ENCODE measurements at regions not wholly inside any gene's neighbourhood (a gene's known extent, or its start where the extent isn't known, plus 50 kb on each side); places are given as distances from the start of the nearest gene placed in this dataset.

- H3K4me2 ChIP-seq (ENCODE audit: insufficient read depth, low read length, poor library complexity, severe bottlenecking) = no peak overlapping the region
- no peak overlapping the region for H3K4me3 ChIP-seq (ENCODE audit: low read length in 2 of 2)
- H2BK15ac ChIP-seq (ENCODE audit: low read length) = no peak overlapping the region
- no peaks in the 10 kb centered on the region for H3K27me3 ChIP-seq (ENCODE audit: control insufficient read depth in 3 of 3, insufficient read depth in 3 of 3, low read depth in 1 of 3, low read length in 3 of 3)
- DNase-seq (ENCODE audit: low spot score) = no peak
- no peak overlapping the region for H2BK5ac ChIP-seq (ENCODE audit: low read length)
- H3K4ac ChIP-seq (ENCODE audit: low read length) = no peak overlapping the region
- H3K23ac ChIP-seq (ENCODE audit: low read depth, low read length, poor library complexity) = no peak overlapping the region
- H3K18ac ChIP-seq (ENCODE audit: low read length) = no peak overlapping the region
- H3K9me3 ChIP-seq (replicated peaks in 1 of 2; ENCODE audit: control insufficient read depth in 2 of 2, insufficient read depth in 1 of 2, low read depth in 1 of 2, low read length in 2 of 2) = no peaks in the 10 kb centered on the region
- H3K9ac ChIP-seq (ENCODE audit: low read depth, low read length, poor library complexity) = no peak overlapping the region
- no peak overlapping the region for H4K8ac ChIP-seq (ENCODE audit: low read depth, low read length)
- H3K36me3 ChIP-seq (replicated peaks in 1 of 2; ENCODE audit: control insufficient read depth in 2 of 2, insufficient read depth in 2 of 2, low read length in 2 of 2) = no peaks in the 10 kb centered on the region
- whole genome bisulfite sequencing, 2 donors (ENCODE audit: extremely low coverage in 2 of 2, insufficient read length in 2 of 2, insufficient replicate concordance in 1 of 2) = no CpG with 5 or more reads among the region's 3 CpGs
- H3K14ac ChIP-seq (ENCODE audit: low read length) = no peak overlapping the region
- no peak overlapping the region for H2AK5ac ChIP-seq (ENCODE audit: low read depth, low read length)
- H2AFZ ChIP-seq (ENCODE audit: low read length) = no peak overlapping the region
- H3K79me1 ChIP-seq (ENCODE audit: low read depth, low read length) = no peaks in the 10 kb centered on the region
- no peaks in the 10 kb centered on the region for H3K4me1 ChIP-seq (ENCODE audit: control insufficient read depth in 2 of 2, insufficient read depth in 1 of 2, low read depth in 1 of 2, low read length in 2 of 2)
- no peak overlapping the region for H2BK120ac ChIP-seq (ENCODE audit: low read depth, low read length)
- no peak overlapping the region for H3K27ac ChIP-seq (replicated peaks; ENCODE audit: low read length)
- no peak overlapping the region for H4K91ac ChIP-seq (ENCODE audit: low read depth, low read length, poor library complexity)
- H2BK12ac ChIP-seq (ENCODE audit: low read length) = no peak overlapping the region
Observed at GRCh38 chr9:26510137-26510536, 382.5 kb downstream of the CAAP1 start.

- no peak overlapping the region for H2AK5ac ChIP-seq (ENCODE audit: low read depth, low read length)
- no peak overlapping the region for H2BK15ac ChIP-seq (ENCODE audit: low read length)
- H3K18ac ChIP-seq (ENCODE audit: low read length) = no peak overlapping the region
- H3K9me3 ChIP-seq (replicated peaks in 1 of 2; ENCODE audit: control insufficient read depth in 2 of 2, insufficient read depth in 1 of 2, low read depth in 1 of 2, low read length in 2 of 2) = no peaks in the 10 kb centered on the region
- H3K23ac ChIP-seq (ENCODE audit: low read depth, low read length, poor library complexity) = no peak overlapping the region
- no peak overlapping the region for H3K14ac ChIP-seq (ENCODE audit: low read length)
- no CpG with 5 or more reads among the region's 3 CpGs for WGBS, 2 donors (ENCODE audit: extremely low coverage in 2 of 2, insufficient read length in 2 of 2, insufficient replicate concordance in 1 of 2)
- DNase-seq (ENCODE audit: low spot score) = no peak
- no peak overlapping the region for H2BK120ac ChIP-seq (ENCODE audit: low read depth, low read length)
- no peak overlapping the region for H3K4me2 ChIP-seq (ENCODE audit: insufficient read depth, low read length, poor library complexity, severe bottlenecking)
- no peak overlapping the region for H2AFZ ChIP-seq (ENCODE audit: low read length)
- no peak overlapping the region for H2BK5ac ChIP-seq (ENCODE audit: low read length)
- no peak overlapping the region for H3K4me3 ChIP-seq (ENCODE audit: low read length in 2 of 2)
- H3K27me3 ChIP-seq (ENCODE audit: control insufficient read depth in 3 of 3, insufficient read depth in 3 of 3, low read depth in 1 of 3, low read length in 3 of 3) = no peaks in the 10 kb centered on the region
- H4K8ac ChIP-seq (ENCODE audit: low read depth, low read length) = no peak overlapping the region
- no peak overlapping the region for H3K4ac ChIP-seq (ENCODE audit: low read length)
- no peak overlapping the region for H3K9ac ChIP-seq (ENCODE audit: low read depth, low read length, poor library complexity)
- no peak overlapping the region for H4K91ac ChIP-seq (ENCODE audit: low read depth, low read length, poor library complexity)
- no peaks in the 10 kb centered on the region for H3K4me1 ChIP-seq (ENCODE audit: control insufficient read depth in 2 of 2, insufficient read depth in 1 of 2, low read depth in 1 of 2, low read length in 2 of 2)
- H2BK12ac ChIP-seq (ENCODE audit: low read length) = no peak overlapping the region
- no peak overlapping the region for H3K27ac ChIP-seq (replicated peaks; ENCODE audit: low read length)
- H3K36me3 ChIP-seq (replicated peaks in 1 of 2; ENCODE audit: control insufficient read depth in 2 of 2, insufficient read depth in 2 of 2, low read length in 2 of 2) = no peaks in the 10 kb centered on the region
- H3K79me1 ChIP-seq (ENCODE audit: low read depth, low read length) = no peaks in the 10 kb centered on the region
Observed at GRCh38 chr9:26508897-26509296, 383.7 kb downstream of the CAAP1 start.

GRCh38 chr9:26504057-26504456 lies 388.5 kb downstream of the CAAP1 start:
- Histone ChIP-seq H3K9me3 (replicated peaks in 1 of 2; ENCODE audit: control insufficient read depth in 2 of 2, insufficient read depth in 1 of 2, low read depth in 1 of 2, low read length in 2 of 2) (no peaks in the 10 kb centered on the region), H3K27me3 (ENCODE audit: control insufficient read depth in 3 of 3, insufficient read depth in 3 of 3, low read depth in 1 of 3, low read length in 3 of 3) (no peaks in the 10 kb centered on the region)
- no CpG with 5 or more reads among the region's 2 CpGs for WGBS, 2 donors (ENCODE audit: extremely low coverage in 2 of 2, insufficient read length in 2 of 2, insufficient replicate concordance in 1 of 2)

GRCh38 chr9:26502311-26502710 lies 390.3 kb downstream of the CAAP1 start:
- Histone ChIP-seq H3K27ac (replicated peaks; ENCODE audit: low read length) (no peak overlapping the region), H3K14ac (ENCODE audit: low read length) (no peak overlapping the region), H3K9ac (ENCODE audit: low read depth, low read length, poor library complexity) (no peak overlapping the region), H3K4me1 (ENCODE audit: control insufficient read depth in 2 of 2, insufficient read depth in 1 of 2, low read depth in 1 of 2, low read length in 2 of 2) (no peaks in the 10 kb centered on the region), H4K8ac (ENCODE audit: low read depth, low read length) (no peak overlapping the region), H3K4ac (ENCODE audit: low read length) (no peak overlapping the region), H3K18ac (ENCODE audit: low read length) (no peak overlapping the region), H2AK5ac (ENCODE audit: low read depth, low read length) (no peak overlapping the region), H3K23ac (ENCODE audit: low read depth, low read length, poor library complexity) (no peak overlapping the region), H3K36me3 (replicated peaks in 1 of 2; ENCODE audit: control insufficient read depth in 2 of 2, insufficient read depth in 2 of 2, low read length in 2 of 2) (no peaks in the 10 kb centered on the region), H2AFZ (ENCODE audit: low read length) (peak overlapping the region; percentile 52), H2BK5ac (ENCODE audit: low read length) (no peak overlapping the region), H3K79me1 (ENCODE audit: low read depth, low read length) (no peaks in the 10 kb centered on the region), H4K91ac (ENCODE audit: low read depth, low read length, poor library complexity) (no peak overlapping the region), H2BK15ac (ENCODE audit: low read length) (no peak overlapping the region), H3K27me3 (ENCODE audit: control insufficient read depth in 3 of 3, insufficient read depth in 3 of 3, low read depth in 1 of 3, low read length in 3 of 3) (no peaks in the 10 kb centered on the region), H3K4me3 (ENCODE audit: low read length in 2 of 2) (no peak overlapping the region), H3K4me2 (ENCODE audit: insufficient read depth, low read length, poor library complexity, severe bottlenecking) (no peak overlapping the region), H2BK120ac (ENCODE audit: low read depth, low read length) (no peak overlapping the region), H3K9me3 (replicated peaks in 1 of 2; ENCODE audit: control insufficient read depth in 2 of 2, insufficient read depth in 1 of 2, low read depth in 1 of 2, low read length in 2 of 2) (no peaks in the 10 kb centered on the region), H2BK12ac (ENCODE audit: low read length) (no peak overlapping the region)
- WGBS, 2 donors (ENCODE audit: extremely low coverage in 2 of 2, insufficient read length in 2 of 2, insufficient replicate concordance in 1 of 2) = no CpG with 5 or more reads among the region's 3 CpGs
- DNase-seq (ENCODE audit: low spot score) = no peak

More at GRCh38 chr9:26504057-26504456, 388.5 kb downstream of the CAAP1 start:
- Histone ChIP-seq H2BK120ac (ENCODE audit: low read depth, low read length) (no peak overlapping the region), H2AFZ (ENCODE audit: low read length) (no peak overlapping the region), H3K14ac (ENCODE audit: low read length) (no peak overlapping the region), H3K79me1 (ENCODE audit: low read depth, low read length) (no peaks in the 10 kb centered on the region), H2AK5ac (ENCODE audit: low read depth, low read length) (no peak overlapping the region), H2BK5ac (ENCODE audit: low read length) (no peak overlapping the region), H3K23ac (ENCODE audit: low read depth, low read length, poor library complexity) (no peak overlapping the region), H3K4me2 (ENCODE audit: insufficient read depth, low read length, poor library complexity, severe bottlenecking) (no peak overlapping the region), H2BK15ac (ENCODE audit: low read length) (no peak overlapping the region), H2BK12ac (ENCODE audit: low read length) (no peak overlapping the region), H4K91ac (ENCODE audit: low read depth, low read length, poor library complexity) (no peak overlapping the region), H3K4me3 (ENCODE audit: low read length in 2 of 2) (no peak overlapping the region), H3K18ac (ENCODE audit: low read length) (no peak overlapping the region), H3K4ac (ENCODE audit: low read length) (no peak overlapping the region), H4K8ac (ENCODE audit: low read depth, low read length) (no peak overlapping the region), H3K9ac (ENCODE audit: low read depth, low read length, poor library complexity) (no peak overlapping the region), H3K27ac (replicated peaks; ENCODE audit: low read length) (no peak overlapping the region), H3K4me1 (ENCODE audit: control insufficient read depth in 2 of 2, insufficient read depth in 1 of 2, low read depth in 1 of 2, low read length in 2 of 2) (no peaks in the 10 kb centered on the region), H3K36me3 (replicated peaks in 1 of 2; ENCODE audit: control insufficient read depth in 2 of 2, insufficient read depth in 2 of 2, low read length in 2 of 2) (no peaks in the 10 kb centered on the region)
- no peak for DNase-seq (ENCODE audit: low spot score)

Data from neuronal stem cell (in vitro differentiated cells).